Kasumi-1 (cell line): ENCODE measurements at regions not wholly inside any gene's neighbourhood (a gene's known extent, or its start where the extent isn't known, plus 50 kb on each side); places are given as distances from the start of the nearest gene placed in this dataset.

Experiments used
- DNase-seq, 2 experiments: peaks; one replicate each; lab custom pipeline; 2025; lab: John Stamatoyannopoulos, UW

DNA sequence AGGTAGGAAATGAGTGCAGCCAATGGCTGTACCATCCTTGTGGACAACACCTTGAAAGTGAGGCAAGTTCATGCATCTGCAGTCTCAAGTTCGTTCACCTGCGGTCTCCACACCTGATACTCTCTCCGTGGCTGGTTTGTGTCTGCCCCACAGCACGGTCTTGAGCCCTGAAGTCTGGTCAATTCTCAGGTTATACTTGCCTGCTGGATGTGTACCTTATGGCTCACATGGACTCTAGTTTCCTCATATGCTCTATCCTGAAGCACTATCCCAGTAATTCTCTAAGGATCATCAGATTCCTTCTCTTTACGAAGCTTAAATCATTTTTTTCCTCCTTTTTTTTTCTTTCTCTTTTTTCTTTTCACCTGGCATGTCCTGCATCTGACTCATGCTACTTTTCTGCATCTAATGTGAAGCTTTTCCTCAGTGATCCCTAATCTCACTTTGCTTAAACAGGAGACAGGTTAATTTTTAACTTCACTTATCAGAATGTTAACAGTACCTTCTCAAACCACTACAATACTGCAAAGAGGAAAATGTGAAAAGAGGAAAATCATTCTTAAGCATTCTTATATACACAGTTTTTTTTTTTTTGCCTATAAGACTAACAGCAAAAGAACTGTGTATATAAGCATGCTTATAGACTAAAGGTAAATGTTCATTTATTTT is 511.2 kb downstream of the SOX11 start:
- DNase-seq, result no peak

DNA sequence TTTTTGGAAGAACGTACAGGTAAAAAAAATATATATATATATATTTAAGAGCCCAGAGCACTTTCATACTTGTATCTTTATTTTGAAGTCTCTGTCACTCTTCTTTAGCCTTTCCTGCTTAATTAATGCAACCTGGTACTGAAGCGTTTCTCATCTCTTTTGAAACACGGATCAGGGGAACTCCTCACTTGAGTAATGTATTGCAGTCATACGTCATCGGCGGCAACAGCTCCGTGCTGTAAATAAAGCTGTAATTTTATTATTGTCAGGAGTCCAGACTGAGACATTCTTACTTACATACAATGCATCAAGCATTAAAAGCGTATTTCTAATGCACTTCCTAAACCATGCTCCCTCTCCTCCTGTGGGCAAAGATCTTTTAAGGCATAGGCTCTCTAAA is 514.7 kb downstream of the SOX11 start:
- DNase-seq, result no peak

DNA sequence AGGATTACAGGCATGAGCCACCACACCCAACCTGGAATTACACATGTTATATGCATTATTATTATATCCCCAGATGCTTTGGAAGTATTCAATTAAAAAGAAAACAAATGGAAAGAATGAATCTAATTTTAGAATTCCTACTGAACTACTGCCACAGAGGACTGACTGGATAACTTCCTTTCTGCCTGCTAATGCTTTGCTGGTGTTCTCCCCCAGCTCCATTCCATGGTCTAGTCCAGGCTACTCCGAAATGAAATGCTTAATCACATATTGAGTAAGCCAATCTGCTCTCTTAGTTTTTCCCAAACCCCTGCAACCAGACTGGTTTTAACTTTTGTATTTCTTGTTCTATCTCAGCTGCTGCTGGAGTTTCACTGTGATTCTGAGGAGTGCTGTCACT is 519.1 kb downstream of the SOX11 start:
- DNase-seq, result no peak

DNA sequence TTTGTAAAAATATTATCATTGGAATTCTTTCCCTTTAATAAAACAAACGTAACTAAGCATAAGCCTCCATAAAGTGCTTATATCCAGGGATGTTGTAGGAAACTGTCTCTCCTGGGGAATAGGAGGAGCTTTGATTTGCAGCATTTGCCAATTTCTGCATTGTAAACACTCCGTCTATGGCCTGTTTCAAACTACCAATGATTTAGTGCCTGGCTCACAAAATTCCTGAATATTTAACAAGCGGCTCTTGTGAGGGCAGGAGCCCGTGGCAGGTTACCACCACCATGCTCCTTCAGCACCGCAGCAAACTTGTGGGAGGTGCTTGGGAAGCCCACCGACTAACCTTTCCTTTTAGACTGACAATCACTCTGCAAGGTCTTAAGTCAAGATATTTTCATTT is 520.3 kb downstream of the SOX11 start:
- no peak for DNase-seq

DNA sequence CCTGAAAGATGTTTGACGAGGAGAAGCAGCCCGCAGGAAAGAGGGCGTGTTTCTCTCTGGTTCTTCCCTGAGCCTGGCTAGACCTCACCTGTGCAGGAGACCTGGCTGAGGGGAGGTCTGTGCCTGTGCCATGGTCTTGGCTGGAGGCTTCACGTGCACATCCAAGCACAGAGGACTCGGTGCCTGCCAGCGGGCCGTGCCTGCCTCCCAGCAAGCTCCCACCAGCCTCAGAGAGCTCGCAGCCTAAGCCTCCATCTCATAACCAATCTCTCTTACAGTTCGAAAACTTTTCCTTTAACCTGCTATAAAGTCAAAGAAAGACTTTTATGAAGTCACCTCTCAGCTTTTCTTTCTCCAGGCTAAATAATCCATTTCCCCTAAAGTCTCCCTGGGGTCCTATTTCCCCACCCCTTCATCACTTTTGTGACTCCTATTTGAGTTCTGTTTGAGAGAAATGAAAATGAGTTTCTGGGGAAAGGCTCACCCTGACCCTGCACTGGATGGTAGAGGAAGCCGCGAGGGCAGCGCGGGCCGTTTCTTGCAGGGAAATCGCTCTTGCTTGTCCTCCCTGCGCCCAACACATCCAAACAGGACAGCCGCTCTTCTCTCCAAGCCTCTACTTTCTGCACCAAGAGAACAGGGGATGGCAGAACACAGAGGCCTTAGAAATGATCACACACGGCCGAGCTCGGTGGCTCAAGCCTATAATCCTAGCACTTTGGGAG is 521.0 kb downstream of the SOX11 start:
- no peak for DNase-seq

DNA sequence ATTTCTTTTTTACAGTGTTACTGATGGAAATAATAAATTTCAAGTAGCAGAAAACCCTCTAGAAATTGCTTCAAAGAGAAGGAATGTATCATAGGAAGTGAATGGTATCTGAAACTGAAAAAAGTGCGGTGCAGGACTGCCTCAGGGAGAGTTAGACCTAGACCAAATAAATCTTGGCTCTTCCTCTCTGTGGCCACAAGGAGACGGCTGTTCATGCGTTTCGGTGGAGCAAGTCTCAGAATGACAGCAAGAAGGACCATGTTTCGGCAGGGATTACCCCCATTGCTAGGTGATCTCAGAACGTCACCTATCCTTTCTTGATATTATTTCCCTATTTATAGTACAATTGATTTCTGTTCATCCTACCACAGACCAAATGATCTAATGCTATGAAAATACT is 522.3 kb downstream of the SOX11 start:
- no peak for DNase-seq

DNA sequence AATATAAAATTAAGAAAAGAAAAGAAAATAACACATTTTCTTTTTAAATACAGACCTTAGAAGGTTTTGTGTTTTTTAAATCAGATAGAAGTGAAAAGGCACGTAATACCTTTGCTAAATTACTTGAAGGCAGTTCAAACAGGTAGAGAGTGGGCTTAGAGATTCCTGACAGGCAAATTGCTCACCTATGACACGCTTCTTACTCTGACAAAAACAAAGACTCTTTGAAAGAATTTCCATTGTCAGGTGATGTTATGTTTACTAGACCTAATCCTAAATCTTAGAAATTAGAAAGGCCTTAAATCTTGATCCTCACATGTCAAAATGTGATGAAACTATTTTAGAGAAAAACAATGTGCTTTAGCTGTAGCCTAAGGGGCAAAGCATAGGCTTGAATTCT is 522.9 kb downstream of the SOX11 start:
- no peak for DNase-seq

DNA sequence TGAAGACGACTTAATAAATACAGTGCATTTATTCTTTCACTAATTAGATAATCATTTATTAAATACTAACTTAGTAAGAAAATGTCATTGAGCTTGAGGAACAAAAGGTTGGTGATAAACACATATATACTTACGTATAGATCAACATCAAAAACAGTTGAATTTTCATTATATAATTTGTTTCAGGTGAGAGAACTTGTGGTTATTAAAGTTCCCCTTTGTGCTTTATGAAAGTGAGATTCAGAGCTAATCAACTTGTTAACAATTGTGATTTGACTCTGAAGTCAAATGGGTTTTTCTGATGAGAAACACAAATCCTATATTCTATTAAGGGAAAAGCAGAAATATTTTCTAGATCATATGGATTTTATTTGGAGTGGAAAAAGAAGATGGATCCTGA is 524.0 kb downstream of the SOX11 start:
- no peak for DNase-seq

DNA sequence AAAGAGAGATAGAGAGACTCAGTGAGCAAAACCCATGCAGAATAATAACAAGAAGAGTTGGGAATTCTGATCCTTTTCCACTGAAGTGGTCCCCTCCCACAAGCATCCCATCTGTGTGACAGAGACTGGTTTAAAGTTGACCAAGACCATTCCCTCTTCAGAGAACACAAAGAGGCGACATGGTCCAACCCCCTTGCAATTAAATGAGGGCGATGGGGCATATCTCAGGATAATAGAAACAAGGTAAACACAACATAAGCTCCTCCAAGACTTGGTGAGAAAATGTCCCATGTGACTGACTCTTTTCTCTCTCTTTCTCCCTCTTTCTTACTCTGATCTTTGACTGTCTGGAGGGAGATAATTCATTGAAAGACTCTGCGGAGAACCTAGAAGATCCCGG is 526.7 kb downstream of the SOX11 start:
- DNase-seq, result no peak

DNA sequence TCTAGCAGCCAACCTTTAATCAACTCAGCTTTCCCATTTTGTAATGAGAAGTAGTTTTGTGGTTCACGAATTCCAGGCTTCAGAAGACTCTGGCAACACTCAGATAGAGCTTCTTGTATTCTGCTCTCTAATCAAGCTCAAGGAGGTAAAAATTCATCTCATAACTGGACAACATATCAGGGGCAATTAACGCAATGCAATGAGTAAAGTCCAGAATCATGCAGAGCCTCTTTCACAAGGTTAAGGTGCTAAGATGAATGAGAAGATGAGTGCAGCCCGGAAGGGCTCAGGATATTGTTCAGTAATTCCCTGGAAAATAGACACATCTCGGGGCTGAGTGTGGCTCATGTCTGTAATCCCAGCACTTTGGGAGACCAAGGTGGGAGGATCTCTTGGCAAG is 527.7 kb downstream of the SOX11 start:
- DNase-seq, result no peak

DNA sequence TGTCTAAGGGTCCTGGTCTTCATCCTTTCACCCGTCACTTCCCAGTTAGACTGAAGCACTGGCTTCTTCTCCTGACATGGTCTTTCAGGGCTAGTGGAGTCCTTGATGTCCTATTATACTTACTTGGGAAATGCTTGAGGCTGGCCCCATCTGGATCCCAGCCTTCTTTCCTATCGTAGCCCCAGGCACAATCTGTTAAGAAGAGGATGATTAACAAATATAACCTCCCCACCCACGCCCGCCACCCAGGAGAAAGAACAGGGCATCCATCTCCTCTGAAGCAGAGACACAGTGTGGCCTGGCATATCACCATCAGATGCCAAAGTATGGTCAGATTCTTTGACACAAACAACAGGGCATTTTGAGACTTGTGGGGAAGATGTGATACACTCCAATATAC is 530.1 kb downstream of the SOX11 start:
- no peak for DNase-seq

DNA sequence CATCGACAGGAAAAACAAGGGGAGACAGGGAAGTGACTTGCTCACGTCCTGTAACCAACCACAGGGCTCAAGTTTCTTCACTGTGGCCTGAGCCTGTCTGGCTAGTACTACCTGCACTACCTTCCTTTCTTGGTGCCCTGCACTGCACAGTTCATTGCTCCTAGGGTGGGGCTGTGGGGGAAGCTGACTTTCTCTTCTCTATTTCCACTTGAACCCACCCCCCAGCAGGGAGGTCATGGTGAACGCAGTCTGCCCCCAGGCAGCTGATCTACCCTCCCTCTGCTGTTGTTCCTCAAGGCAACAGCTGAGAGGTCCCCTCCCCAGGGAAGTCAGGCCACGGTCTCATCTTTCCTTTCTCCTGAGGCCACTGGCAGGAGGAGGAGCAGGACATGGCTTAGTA is 532.1 kb downstream of the SOX11 start:
- DNase-seq, result no peak

DNA sequence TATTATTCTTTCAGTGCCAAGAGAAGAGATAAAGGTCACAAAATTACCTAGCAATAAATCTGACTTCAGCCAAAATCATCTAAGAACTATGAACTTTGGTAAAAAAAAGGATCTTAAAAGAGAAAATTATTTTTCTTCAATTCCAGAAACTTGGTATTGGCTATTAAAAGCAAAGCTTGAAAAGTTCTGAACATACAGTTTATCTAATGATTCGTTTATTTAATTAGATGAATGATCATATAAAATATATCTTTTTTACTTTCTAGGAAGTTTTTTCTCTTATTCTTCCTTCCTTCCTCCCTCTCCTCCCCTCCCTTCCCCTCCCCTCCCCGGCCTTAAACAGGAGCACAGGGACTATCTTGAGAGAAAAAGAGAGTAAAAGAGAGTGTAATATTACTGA is 536.1 kb downstream of the SOX11 start:
- no peak for DNase-seq

DNA sequence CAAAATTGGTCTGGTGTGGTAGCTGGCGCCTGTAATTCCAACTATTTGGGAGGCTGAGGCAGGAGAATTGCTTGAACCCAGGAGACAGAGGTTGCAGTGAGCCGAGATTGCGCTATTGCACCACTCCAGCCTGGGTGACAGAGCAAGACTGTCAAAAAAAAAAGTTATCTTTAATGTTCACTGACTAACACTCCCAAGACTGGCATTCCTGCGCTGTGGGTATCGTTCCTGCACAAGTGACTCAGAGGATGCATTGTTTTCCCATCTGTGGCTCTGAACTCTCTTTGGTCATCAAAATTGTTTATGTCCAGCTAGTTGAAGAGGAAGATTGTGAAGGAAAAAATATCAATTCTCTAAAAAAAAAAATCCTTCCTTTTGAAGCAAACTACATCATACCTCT is 539.0 kb downstream of the SOX11 start:
- no peak for DNase-seq

DNA sequence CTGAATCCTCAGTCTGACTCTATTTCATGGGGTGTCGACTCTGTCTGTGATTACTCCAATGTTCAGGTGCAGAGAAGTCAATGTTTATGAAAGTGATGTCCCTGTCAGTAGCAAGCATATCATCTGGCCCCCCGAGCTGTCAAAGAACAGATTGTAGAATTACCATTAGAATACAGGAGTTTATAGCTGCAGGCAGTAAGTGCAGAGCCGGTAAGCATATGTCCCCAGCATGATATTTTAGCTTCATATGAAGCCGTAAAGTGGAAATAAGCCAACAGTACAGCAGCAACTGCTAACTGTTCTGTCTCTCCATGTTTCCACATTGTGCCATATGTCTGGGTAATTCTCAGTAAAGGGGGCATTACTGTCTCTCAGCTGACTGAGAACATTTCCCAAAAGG is 541.8 kb downstream of the SOX11 start:
- no peak for DNase-seq

DNA sequence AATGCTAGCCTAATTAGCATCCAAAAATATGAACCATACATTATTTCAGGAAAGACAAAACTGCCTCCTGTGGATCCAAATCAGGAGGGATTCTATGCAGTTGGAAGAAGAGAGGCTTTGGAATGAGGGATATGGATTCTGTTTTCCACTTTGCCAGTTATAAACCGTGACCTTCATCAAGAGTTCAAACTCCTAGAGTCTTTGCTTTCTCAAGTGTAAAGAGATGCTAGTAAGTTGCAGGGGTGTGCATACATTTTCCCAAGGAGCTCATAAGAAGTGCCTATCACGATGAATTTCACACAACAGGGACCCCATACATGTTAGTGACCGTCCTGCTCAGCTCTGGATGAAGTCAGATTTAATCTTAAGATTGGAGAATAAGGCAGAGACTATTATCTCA is 542.5 kb downstream of the SOX11 start:
- DNase-seq, result no peak

DNA sequence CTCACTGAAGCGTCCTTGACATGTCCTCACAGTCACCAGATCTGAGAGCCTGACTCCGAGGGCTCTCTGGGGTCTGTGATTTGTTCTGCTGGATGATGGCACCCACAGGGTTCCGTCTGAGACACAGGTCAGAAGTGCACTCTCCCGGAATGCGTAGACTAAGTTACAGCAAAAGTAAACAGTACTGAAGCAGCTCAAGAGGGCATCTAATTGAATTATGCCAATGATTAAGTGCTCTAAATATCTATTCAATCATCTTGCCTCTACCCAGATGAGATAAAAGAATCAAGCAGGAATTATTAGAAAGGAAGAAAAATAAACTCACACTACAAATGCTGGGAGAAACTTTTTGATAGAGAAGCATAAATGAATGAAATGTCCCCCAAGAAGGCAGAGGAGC is 544.1 kb downstream of the SOX11 start:
- DNase-seq, result no peak

DNA sequence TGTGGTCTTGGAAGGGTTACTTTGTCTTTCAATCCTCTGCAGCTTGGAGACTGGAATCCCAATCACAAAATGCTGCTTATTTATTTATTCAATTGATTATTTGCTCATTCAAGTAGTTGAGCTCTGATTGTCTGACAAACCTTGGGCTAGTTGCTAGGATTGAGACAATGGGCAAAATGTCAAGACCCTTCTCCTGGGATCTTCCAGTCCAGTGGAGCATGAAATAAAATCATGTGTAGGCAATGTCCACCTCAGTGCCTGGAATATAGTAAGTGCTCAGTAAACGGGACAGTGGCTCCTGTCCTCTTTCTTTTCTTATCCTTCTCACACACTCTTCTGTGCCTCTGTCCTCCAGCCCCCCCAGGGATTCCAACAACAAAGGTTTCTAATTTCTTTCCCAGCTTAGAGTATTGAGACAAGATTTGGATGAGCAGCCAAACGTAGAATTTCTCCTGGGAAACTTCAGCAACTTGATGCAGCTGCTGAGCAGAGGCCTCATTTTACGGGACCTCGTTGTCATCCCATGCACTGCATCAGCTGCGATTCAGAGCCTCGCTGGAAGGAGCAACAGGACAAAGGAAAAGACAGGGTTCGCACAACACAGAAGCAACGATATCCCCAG is 545.0 kb downstream of the SOX11 start:
- no peak for DNase-seq

DNA sequence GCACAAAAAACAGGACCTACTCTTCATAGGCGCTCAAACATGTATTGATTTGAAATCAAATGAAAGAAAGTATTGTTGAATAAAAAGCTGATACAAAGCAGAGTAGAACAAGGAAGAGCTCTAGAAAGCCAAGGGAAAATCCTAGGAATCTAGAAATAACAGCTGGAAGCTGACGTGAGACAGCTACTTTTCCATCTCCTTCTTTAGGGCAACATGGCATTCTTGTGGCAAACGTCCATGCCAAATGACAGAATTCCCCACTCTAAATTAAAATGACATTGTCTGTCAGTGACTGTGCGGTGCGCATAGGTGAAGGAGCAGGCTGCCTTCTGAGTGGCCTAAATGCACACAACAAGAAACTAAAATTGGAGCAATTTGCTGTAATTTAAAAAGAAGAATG is 557.4 kb downstream of the SOX11 start:
- no peak for DNase-seq

DNA sequence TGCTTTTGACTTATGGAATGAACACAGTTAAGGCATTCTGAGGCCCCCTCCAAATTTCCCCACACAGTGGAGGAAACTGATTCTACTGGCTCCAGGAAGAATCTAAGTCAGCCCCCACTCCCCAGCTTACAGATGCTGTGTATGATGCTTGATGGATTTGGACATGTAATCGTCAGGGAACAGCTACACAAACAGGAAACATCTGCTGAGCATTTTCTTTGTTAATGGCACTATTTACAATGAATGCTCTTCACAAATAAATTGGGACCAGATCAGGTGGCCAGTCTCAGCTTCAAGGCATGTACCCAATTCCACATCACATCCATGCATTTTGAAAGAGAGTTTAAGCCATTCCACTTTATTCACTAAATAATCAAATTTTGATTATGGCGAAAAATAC is 562.3 kb downstream of the SOX11 start:
- no peak for DNase-seq

DNA sequence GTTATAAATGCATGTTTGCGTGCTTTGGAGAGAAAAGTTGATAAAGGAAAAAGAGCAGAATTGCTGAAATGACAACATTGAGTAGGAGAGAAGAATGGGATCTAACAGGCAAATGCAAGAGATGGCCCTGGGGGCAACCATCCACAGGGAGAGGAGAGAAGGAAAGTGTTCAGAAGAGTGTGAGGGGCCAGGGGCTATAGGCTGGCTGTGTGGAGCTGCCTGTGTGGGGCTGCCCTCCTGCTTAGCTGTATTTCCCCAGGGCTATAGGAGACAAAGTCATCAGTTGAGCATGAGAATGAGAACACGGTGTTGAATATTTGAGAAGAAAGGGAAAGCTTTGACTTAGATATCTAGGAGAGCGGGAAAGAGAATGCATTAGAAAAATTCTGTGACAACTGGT is 572.0 kb downstream of the SOX11 start:
- no peak for DNase-seq

DNA sequence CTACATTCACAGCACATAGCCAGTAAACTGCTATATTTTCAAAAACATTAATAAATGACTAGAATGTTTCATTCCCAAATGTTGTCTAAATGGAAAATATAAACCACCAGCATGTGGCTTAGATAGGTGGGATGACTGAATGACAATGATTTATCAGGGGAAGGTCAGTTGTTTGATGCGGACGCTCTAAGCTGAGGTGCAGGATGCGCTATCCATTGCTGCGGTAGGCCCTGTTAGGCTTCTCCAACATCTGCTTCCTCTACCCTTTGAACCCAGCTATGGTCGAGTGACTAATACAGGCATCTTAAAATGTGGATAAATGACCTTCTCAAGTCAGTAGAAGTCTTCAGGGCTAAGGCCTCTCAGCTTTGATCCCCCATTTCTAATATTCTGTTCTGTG is 584.2 kb downstream of the CMPK2 start:
- no peak for DNase-seq

DNA sequence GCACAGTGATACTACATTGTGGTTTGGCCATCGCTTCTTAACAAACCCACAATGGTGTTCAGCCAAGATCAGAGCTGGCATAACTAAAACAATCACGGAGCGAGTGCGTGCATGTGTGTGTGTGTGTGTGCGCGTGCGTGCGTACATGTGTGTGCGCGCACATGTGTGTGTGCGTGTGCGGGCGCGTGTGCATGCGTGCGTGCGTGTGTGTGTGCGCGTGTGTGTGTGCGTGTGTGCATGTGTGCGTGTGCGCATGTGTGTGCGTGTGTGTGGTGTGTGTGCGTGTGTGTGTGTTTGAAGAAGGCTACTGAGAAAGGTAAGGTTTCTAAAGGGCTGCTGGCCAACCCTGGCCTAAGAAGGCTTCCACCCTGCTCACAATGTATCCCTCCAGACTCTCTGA is 582.4 kb downstream of the CMPK2 start:
- DNase-seq, result no peak

DNA sequence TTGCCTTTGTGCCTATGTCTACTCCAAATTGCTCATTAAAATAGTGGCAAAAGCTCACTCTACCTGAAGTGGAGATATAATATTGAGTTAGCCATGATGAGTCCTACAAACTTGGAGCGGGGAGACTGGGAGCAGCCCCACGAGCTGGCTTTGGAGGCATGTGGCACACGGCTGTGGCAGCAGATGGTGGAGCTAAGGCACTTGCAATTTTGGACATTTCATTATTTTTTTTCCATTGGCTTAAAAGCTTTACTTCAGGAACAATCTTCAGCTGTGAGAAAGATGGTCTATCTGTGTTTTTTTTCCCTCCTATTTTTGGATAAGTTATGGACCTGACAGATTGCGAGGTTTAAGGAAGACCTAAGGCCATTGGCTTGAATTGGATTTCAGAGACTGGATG is 578.3 kb downstream of the CMPK2 start:
- no peak for DNase-seq
